A549 (cell line): ENCODE measurements at regions not wholly inside any gene's neighbourhood (a gene's known extent, or its start where the extent isn't known, plus 50 kb on each side); places are given as distances from the start of the nearest gene placed in this dataset.

Source experiments
- ATAC-seq, 2 experiments: fragments of 200-7000 bp in 1 of 2; fragments of >200 bp in 1 of 2; cut with Nextera tagmentation in 1 of 2; cut with Tn5 transposase in 1 of 2; 3 replicates each; pipeline versions ENCODE4 v1.8.0 to v1.9.1; 2018 to 2020; ENCODE audit warnings: mild to moderate bottlenecking in 1 of 2, moderate library complexity in 1 of 2
- CTCF ChIA-PET: fragments of 300-600 bp; sonication (Branson Sonifier 250); formaldehyde crosslinking; extraction: SDS; loops from one replicate; lab custom pipeline; 2021; ENCODE audit warnings: antibody characterized with exemption, inconsistent platforms; lab: Yijun Ruan, JAX
- POLR2A ChIA-PET: fragments of 350-600 bp; formaldehyde crosslinking; extraction: SDS; loops from one replicate; lab custom pipeline; 2021; ENCODE audit warnings: antibody characterized with exemption, inconsistent platforms; lab: Yijun Ruan, JAX
- DNase-seq, 2 experiments: peaks; one replicate each; pipeline versions ENCODE4 v3.0.0 to v3.0.0-alpha.2; 2011 to 2016; ENCODE audit warnings: low read depth in 1 of 2, low spot score in 1 of 2
- FAIRE-seq: peaks from 2 replicates; lab custom pipeline; 2011; peaks lifted over from hg19 to GRCh38; lab: Jason Lieb, UNC
- H3K27ac ChIP-seq, 2 experiments: fragments of >200 bp; sonication (Bioruptor Twin); formaldehyde crosslinking; 3 replicates each; pipeline ENCODE4 v1.5.1; 2016 to 2017
- H3K4me1 ChIP-seq: fragments of >200 bp; sonication (Bioruptor Twin); formaldehyde crosslinking; 3 replicates; pipeline ENCODE4 v1.6.1; 2016
- H3K4me2 ChIP-seq: fragments of >200 bp; sonication (Bioruptor Twin); formaldehyde crosslinking; 3 replicates; pipeline ENCODE4 v1.6.1; 2016
- H3K4me3 ChIP-seq: fragments of >200 bp; sonication (Bioruptor Twin); formaldehyde crosslinking; 3 replicates; pipeline ENCODE4 v1.5.1; 2016
- H3K9me3 ChIP-seq: fragments of >200 bp; sonication (Bioruptor Twin); formaldehyde crosslinking; 3 replicates; pipeline ENCODE4 v1.6.1; 2016
- CHD4 ChIP-seq: fragments of 200-600 bp; sonication (generic); IDR thresholded peaks from 2 replicates; pipeline ENCODE4 v1.6.1; 2016; ENCODE audit warnings: antibody characterized with exemption, mild to moderate bottlenecking, borderline replicate concordance
- CTCF ChIP-seq: fragments of >200 bp; sonication (Bioruptor Twin); formaldehyde crosslinking; IDR thresholded peaks from 3 replicates; pipeline ENCODE4 v1.5.1; 2016
- E2F6 ChIP-seq: IDR thresholded peaks from 2 replicates; pipeline ENCODE4 v1.6.1; 2012; ENCODE audit warnings: low read depth, borderline replicate concordance
- EHMT2 ChIP-seq: fragments of 200-600 bp; sonication (generic); IDR thresholded peaks from 2 replicates; pipeline ENCODE4 v1.6.1; 2016; ENCODE audit warnings: antibody characterized with exemption, low read depth, mild to moderate bottlenecking, moderate library complexity
- ELK1 ChIP-seq: fragments of 150-350 bp; IDR thresholded peaks from 2 replicates; pipeline ENCODE4 v1.6.1; 2014; ENCODE audit warnings: low read depth, mild to moderate bottlenecking, low read length
- EP300 ChIP-seq, 2 experiments: fragments of >200 bp; sonication (Bioruptor Twin); formaldehyde crosslinking; IDR thresholded peaks; 2 replicates in 1 of 2; 3 replicates in 1 of 2; pipeline ENCODE4 v1.6.1; 2016 to 2017
- FOSL2 ChIP-seq, 2 experiments: fragments of 450-650 bp in 1 of 2; fragments of >200 bp in 1 of 2; sonication (Bioruptor Twin) in 1 of 2; formaldehyde crosslinking; IDR thresholded peaks; 2 replicates each; pipeline versions ENCODE4 v1.5.0 to v1.6.1; 2016 to 2020; ENCODE audit warnings: mild to moderate bottlenecking in 1 of 2, moderate library complexity in 1 of 2
- FOXS1 ChIP-seq: fragments of 250-450 bp; sonication (Bioruptor Pico); IDR thresholded peaks from 2 replicates; pipeline ENCODE4 v1.5.0; 2020; ENCODE audit warnings: mild to moderate bottlenecking, moderate library complexity
- HEYL ChIP-seq: fragments of 250-450 bp; sonication (Bioruptor Pico); IDR thresholded peaks from 2 replicates; pipeline ENCODE4 v1.8.0; 2021; ENCODE audit warnings: mild to moderate bottlenecking, moderate library complexity
- HMGXB4 ChIP-seq: fragments of 250-450 bp; sonication (Bioruptor Pico); IDR thresholded peaks from 2 replicates; pipeline ENCODE4 v1.5.0; 2021; ENCODE audit warnings: mild to moderate bottlenecking, moderate library complexity, borderline replicate concordance
- JUN ChIP-seq, 2 experiments: fragments of >200 bp; sonication (Bioruptor Twin); formaldehyde crosslinking; IDR thresholded peaks; 2 replicates in 1 of 2; 3 replicates in 1 of 2; pipeline ENCODE4 v1.6.1; 2016 to 2017
- JUNB ChIP-seq: fragments of >200 bp; sonication (Bioruptor Twin); formaldehyde crosslinking; IDR thresholded peaks from 2 replicates; pipeline ENCODE4 v1.6.1; 2016
- MYC ChIP-seq: IDR thresholded peaks from 2 replicates; pipeline ENCODE4 v1.6.1; 2012; ENCODE audit warnings: mild to moderate bottlenecking, inconsistent platforms, low read length, improper control_type of control experiment, borderline replicate concordance
- NFE2L2 ChIP-seq: fragments of 150-350 bp; conservative IDR thresholded peaks from 2 replicates; pipeline ENCODE4 v1.6.1; 2014; ENCODE audit warnings: low read length
- POLR2AphosphoS2 ChIP-seq: conservative IDR thresholded peaks from 2 replicates; pipeline ENCODE4 v1.6.1; 2012; ENCODE audit warnings: low read length, improper control_type of control experiment, inconsistent platforms
- RCOR1 ChIP-seq: fragments of 150-350 bp; IDR thresholded peaks from 2 replicates; pipeline ENCODE4 v1.6.1; 2014; ENCODE audit warnings: antibody characterized with exemption, low read length, low read depth
- REST ChIP-seq: fragments of 200-600 bp; sonication (generic); IDR thresholded peaks from 2 replicates; pipeline ENCODE4 v1.6.1; 2016; ENCODE audit warnings: antibody characterized with exemption, mild to moderate bottlenecking, moderate library complexity
- RFX5 ChIP-seq: fragments of 450-650 bp; IDR thresholded peaks from 2 replicates; pipeline ENCODE4 v1.7.1; 2014; ENCODE audit warnings: antibody characterized with exemption, mild to moderate bottlenecking, moderate library complexity
- TFCP2L1 ChIP-seq: fragments of 250-450 bp; sonication (Bioruptor Pico); IDR thresholded peaks from 2 replicates; pipeline ENCODE4 v1.5.0; 2021; ENCODE audit warnings: mild to moderate bottlenecking
- ZFP36 ChIP-seq: fragments of 450-650 bp; IDR thresholded peaks from 2 replicates; pipeline ENCODE4 v1.6.1; 2014; ENCODE audit warnings: borderline replicate concordance; ENCODE audit not compliant: partially characterized antibody
- ZNF302 ChIP-seq: fragments of 250-450 bp; sonication (Bioruptor Pico); IDR thresholded peaks from 2 replicates; pipeline ENCODE4 v1.9.0; 2021; ENCODE audit warnings: inconsistent platforms, mild to moderate bottlenecking, moderate library complexity
- WGBS: methylation state at CpG from one replicate; pipeline ENCODE4 v1.1.6; 2017; ENCODE audit errors: missing lambda C conversion rate; 5-methylcytosine and 5-hydroxymethylcytosine counted together

GRCh38 chr5:88389338-88390095 lies 120.9 kb upstream of the TMEM161B start:
- Histone ChIP-seq H3K27ac (no peak overlapping the region), H3K4me3 (no peak overlapping the region), H3K4me2 (no peak overlapping the region), H3K4me1 (no peaks in the 10 kb centered on the region), H3K9me3 (no peaks in the 10 kb centered on the region)
- DNase-seq (no peak), FAIRE-seq (no peak), ATAC-seq (no peak)
- TF ChIP-seq FOXS1 (CRISPR knock-in tag) = no peak
- no peak for TF ChIP-seq ZFP36
- no peak for TF ChIP-seq EP300 (IDR thresholded peaks at IDR 0.05)
- no peak for TF ChIP-seq RFX5
- WGBS = 60% methylated on average over 4 of the region's 4 CpGs
- CTCF ChIA-PET = no interaction called here
- POLR2A ChIA-PET = no interaction called here

- TF ChIP-seq E2F6 (no peak), REST (no peak), POLR2AphosphoS2 (no peak), RCOR1 (no peak), NFE2L2 (no peak)
- TF ChIP-seq, all 56 proteins: peak for 0
- no peaks in the 10 kb centered on the region for H3K9me3 ChIP-seq
- H3K4me2 ChIP-seq = no peak overlapping the region
- FAIRE-seq (no peak), DNase-seq (no peak), ATAC-seq (no peak)
- no peak overlapping the region for H3K4me3 ChIP-seq
- 39% methylated on average over 7 of the region's 7 CpGs for WGBS
- POLR2A ChIA-PET = no interaction called here
- no peak overlapping the region for H3K27ac ChIP-seq
- no peaks in the 10 kb centered on the region for H3K4me1 ChIP-seq
- CTCF ChIA-PET = no interaction called here
Measured at GRCh38 chr5:88388476-88389337, 120.1 kb upstream of the TMEM161B start.

GRCh38 chr5:88384886-88385285 lies 116.2 kb upstream of the TMEM161B start:
- FAIRE-seq = no peak
- no peak for DNase-seq
- POLR2A ChIA-PET = no interaction called here
- no peaks in the 10 kb centered on the region for H3K4me1 ChIP-seq
- H3K27ac ChIP-seq = no peak overlapping the region
- H3K4me2 ChIP-seq = no peak overlapping the region
- 24% methylated on average over 4 of the region's 4 CpGs for WGBS
- no peak overlapping the region for H3K4me3 ChIP-seq
- TF ChIP-seq ZNF302 (CRISPR knock-in tag) (no peak), JUNB (no peak), EHMT2 (no peak), CTCF (no peak), HMGXB4 (CRISPR knock-in tag) (no peak), FOSL2 (IDR thresholded peaks at IDR 0.05) (no peak), FOSL2 (CRISPR knock-in tag; IDR thresholded peaks at IDR 0.05) (no peak), ZFP36 (no peak), FOXS1 (CRISPR knock-in tag) (no peak), HEYL (CRISPR knock-in tag) (no peak), ELK1 (no peak), JUN (IDR thresholded peaks at IDR 0.05) (no peak), CHD4 (no peak), TFCP2L1 (CRISPR knock-in tag) (no peak), MYC (no peak)
- TF ChIP-seq, all 56 proteins: peak for 0
- ATAC-seq = no peak
- H3K9me3 ChIP-seq = no peaks in the 10 kb centered on the region
- CTCF ChIA-PET = no interaction called here
